Stomach (tissue), 4 donors: ENCODE measurements at regions not wholly inside any gene's neighbourhood (a gene's known extent, or its start where the extent isn't known, plus 50 kb on each side); places are given as distances from the start of the nearest gene placed in this dataset.

Experiments used
- EP300 ChIP-seq: sonication (generic); formaldehyde crosslinking; IDR thresholded peaks from one replicate; pipeline ENCODE4 v1.6.1; 2017; ENCODE audit warnings: antibody characterized with exemption
- TF ChIP-seq, protein P1 (sequence below), 7 experiments: fragments of 450-650 bp in 4 of 7; fragments of 200-600 bp in 3 of 7; sonication (generic) in 3 of 7; IDR thresholded peaks; one replicate each; pipeline ENCODE4 v1.5.1; 2016 to 2019; ENCODE audit warnings: antibody characterized with exemption in 7 of 7, control low read depth in 2 of 7, mild to moderate bottlenecking in 1 of 7

DNA sequence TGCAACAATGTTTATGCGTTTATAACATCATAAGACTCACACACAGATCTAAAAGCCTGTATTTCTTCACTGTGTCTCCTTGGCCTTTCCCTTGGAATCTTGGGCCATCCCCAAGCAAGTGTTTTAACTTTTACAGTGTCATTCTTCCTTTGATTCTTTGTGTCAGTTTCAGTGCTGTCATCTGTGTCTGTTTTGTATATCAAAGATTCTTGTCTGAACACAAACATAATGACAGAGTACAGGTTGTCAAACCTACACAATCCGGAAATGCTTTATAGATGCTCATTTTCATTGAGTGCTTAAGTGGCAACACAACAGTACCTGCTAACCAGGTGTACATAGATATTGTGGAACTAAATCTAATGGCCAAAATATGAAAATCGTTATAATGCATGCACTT, 1500.0 kb downstream of the TECRL start:
- TF ChIP-seq EP300: no peak
- TF ChIP-seq, protein P1, sequence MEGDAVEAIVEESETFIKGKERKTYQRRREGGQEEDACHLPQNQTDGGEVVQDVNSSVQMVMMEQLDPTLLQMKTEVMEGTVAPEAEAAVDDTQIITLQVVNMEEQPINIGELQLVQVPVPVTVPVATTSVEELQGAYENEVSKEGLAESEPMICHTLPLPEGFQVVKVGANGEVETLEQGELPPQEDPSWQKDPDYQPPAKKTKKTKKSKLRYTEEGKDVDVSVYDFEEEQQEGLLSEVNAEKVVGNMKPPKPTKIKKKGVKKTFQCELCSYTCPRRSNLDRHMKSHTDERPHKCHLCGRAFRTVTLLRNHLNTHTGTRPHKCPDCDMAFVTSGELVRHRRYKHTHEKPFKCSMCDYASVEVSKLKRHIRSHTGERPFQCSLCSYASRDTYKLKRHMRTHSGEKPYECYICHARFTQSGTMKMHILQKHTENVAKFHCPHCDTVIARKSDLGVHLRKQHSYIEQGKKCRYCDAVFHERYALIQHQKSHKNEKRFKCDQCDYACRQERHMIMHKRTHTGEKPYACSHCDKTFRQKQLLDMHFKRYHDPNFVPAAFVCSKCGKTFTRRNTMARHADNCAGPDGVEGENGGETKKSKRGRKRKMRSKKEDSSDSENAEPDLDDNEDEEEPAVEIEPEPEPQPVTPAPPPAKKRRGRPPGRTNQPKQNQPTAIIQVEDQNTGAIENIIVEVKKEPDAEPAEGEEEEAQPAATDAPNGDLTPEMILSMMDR (IDR thresholded peaks at IDR 0.05): no peak
